ENCODE measurements at regions not wholly inside any gene's neighbourhood (a gene's known extent, or its start where the extent isn't known, plus 50 kb on each side); places are given as distances from the start of the nearest gene placed in this dataset.

GRCh38 chr10:118238573-118239235 lies 103.4 kb downstream of the FAM204A start:
- TF ChIP-seq POLR2A (conservative IDR thresholded peaks at IDR 0.05): no peak
- no peak for TF ChIP-seq EZH2 (IDR thresholded peaks at IDR 0.05; ENCODE audit: borderline replicate concordance, low read depth, low read length)
- no peak for TF ChIP-seq ZNF707 (CRISPR knock-in tag; conservative IDR thresholded peaks at IDR 0.05)
- no peak for TF ChIP-seq POLR2AphosphoS5 (IDR thresholded peaks at IDR 0.05; ENCODE audit: control insufficient read depth, insufficient read depth, low read depth, low read length)
- TF ChIP-seq NCOR1 (IDR thresholded peaks at IDR 0.05): no peak
- no peak for TF ChIP-seq TCF7L2 (IDR thresholded peaks at IDR 0.05; ENCODE audit: low read depth, low read length)
- no peak for TF ChIP-seq SREBF2 (CRISPR knock-in tag; IDR thresholded peaks at IDR 0.05)
- TF ChIP-seq NFIC (IDR thresholded peaks at IDR 0.05): no peak
- no peak for TF ChIP-seq GTF2F1 (IDR thresholded peaks at IDR 0.05; ENCODE audit: low read depth, low read length)
- TF ChIP-seq ZBTB49 (CRISPR knock-in tag; IDR thresholded peaks at IDR 0.05; ENCODE audit: borderline replicate concordance): no peak
- TF ChIP-seq CREB5 (CRISPR knock-in tag; IDR thresholded peaks at IDR 0.05): no peak
